Uterus (tissue), 2 donors: ENCODE measurements at regions not wholly inside any gene's neighbourhood (a gene's known extent, or its start where the extent isn't known, plus 50 kb on each side); places are given as distances from the start of the nearest gene placed in this dataset.
"Not testable (repeated sequence)": the region's sequence is repeated elsewhere in the genome, so short reads cannot be mapped to it uniquely, and the experiment has no call there.

Experiments
- CTCF ChIP-seq, 4 experiments: fragments of 200-600 bp in 2 of 4; fragments of 450-650 bp in 2 of 4; sonication (generic) in 2 of 4; IDR thresholded peaks; one replicate each; pipeline ENCODE4 v1.5.1; 2016 to 2019; ENCODE audit warnings: antibody characterized with exemption in 4 of 4, mild to moderate bottlenecking in 2 of 4, moderate library complexity in 1 of 4
- POLR2A ChIP-seq, 2 donors: fragments of 450-650 bp; IDR thresholded peaks; one replicate each; pipeline ENCODE4 v1.6.1; 2016; ENCODE audit warnings: antibody characterized with exemption in 2 of 2, mild to moderate bottlenecking in 1 of 2, moderate library complexity in 1 of 2

GRCh38 chr5:34377651-34378050 is 278.5 kb upstream of the RAI14 start:
- TF ChIP-seq CTCF, POLR2A (IDR thresholded peaks at IDR 0.05): not testable (repeated sequence)
